H7 (cell line): ENCODE measurements at regions not wholly inside any gene's neighbourhood (a gene's known extent, or its start where the extent isn't known, plus 50 kb on each side); places are given as distances from the start of the nearest gene placed in this dataset.
"Not testable (repeated sequence)": the region's sequence is repeated elsewhere in the genome, so short reads cannot be mapped to it uniquely, and the experiment has no call there.

Experiments
- DNase-seq: peaks from one replicate; pipeline ENCODE4 v3.0.0; 2012
- H3K27me3 ChIP-seq: 2 replicates; pipeline ENCODE4 v1.6.0; 2011; ENCODE audit warnings: mild to moderate bottlenecking, low read length; ENCODE audit not compliant: control insufficient read depth, insufficient read depth
- H3K36me3 ChIP-seq: replicated peaks from 2 replicates; pipeline ENCODE4 v1.5.1; 2011; ENCODE audit warnings: low read length; ENCODE audit not compliant: control insufficient read depth, insufficient read depth
- H3K4me3 ChIP-seq: 2 replicates; pipeline ENCODE4 v1.5.1; 2011; ENCODE audit warnings: low read depth, mild to moderate bottlenecking, control low read depth, low read length, moderate library complexity; ENCODE audit not compliant: insufficient read depth

DNA sequence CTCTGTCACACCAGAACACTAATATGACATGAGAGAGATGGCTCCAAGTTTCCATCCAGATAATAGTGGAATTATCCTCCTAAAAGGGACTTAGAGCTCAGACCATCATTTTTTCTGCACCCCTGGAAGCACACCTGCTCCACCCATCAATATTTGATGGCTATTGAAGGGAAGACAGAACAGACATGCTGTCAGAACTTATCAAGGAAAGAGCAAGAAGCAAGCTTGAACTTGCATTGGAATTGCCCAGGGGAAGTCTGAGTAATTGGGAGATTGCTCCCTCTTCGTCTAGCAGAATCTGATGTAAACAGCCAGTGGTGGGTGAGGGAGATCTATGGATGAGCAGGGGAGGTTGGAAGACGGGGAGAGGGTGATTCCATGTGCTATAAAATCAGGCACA is 874.4 kb upstream of the TENM4 start:
- no peak for DNase-seq
- Histone ChIP-seq H3K27me3 (peaks cover 2% of the 10 kb centered on the region; the same call in 1 of the 2 replicates), H3K36me3 (no peaks in the 10 kb centered on the region), H3K4me3 (no peak overlapping the region)

DNA sequence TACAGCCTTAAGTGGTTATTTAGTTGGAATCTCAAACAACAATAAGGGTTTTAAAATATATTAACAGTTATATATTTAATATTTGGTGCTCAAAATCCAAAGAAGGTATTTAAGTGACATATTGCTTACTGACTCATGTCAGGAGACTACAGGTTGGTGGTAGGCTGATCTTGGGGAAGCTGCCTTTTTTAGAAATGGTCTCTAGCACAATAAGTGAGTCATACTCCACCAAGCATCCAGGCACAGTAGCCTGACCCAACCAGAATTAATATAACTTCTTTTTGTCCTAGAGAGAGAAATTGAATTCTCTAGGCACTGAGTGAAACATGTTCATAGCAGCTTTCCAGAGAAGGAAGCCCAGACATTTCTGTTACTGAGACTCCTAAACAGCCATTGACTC is 868.5 kb upstream of the TENM4 start:
- Histone ChIP-seq H3K27me3 (no peaks in the 10 kb centered on the region), H3K36me3 (no peaks in the 10 kb centered on the region), H3K4me3 (no peak overlapping the region)
- no peak for DNase-seq

DNA sequence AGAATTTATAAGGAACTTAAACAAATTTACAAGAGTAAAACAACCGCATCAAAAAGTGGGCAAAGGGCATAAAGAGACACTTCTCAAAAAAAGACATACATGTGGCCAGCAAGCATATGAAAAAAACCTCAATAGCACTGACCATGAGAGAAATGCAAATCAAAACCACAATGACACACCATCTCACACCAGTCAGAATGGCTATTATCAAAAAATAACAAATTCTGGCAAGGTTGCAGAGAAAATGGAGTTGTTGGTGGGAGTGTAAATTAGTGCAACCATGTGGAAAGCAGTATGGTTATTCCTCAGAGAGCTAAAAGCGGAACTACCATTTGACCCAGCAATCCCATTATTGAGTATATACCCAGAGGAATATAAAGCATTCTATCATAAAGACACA is 866.8 kb upstream of the TENM4 start:
- Histone ChIP-seq H3K36me3 (no peaks in the 10 kb centered on the region), H3K4me3 (no peak overlapping the region), H3K27me3 (no peaks in the 10 kb centered on the region)
- DNase-seq, result no peak

DNA sequence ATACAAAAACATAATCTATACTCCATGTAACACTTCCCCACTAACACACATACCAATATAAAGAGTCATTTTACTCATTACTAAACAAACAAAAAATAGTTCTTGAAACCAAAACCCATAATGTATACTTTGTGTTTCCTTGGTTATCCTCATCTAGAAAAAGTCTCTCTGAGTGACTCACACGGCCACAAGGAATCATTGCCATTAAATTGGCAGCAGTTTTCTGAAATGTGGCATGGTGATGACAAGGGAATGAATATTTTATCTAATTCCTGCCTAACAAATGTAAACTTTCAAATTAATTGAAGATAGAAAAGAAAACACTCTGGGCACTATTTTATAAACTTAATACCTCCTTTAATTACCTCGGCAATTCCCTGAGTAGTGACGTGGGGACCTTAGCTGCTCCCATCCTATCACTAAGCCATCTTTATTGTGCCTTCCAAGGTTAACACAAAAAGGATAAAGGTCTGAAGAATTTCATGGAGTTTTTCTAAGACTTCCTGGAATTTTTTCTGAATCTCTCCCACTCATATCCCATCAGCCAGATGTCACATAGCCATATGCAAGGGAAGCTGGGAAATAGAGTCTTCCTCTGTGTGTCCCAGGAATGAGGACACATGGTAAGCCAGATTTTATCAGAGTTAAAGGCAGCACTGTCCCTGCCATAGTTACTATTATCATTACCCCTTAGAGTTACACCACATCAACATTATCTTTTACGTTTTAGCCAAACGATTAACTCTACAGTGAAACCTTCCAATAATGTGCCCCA is 857.2 kb upstream of the TENM4 start:
- H3K36me3 ChIP-seq, result no peaks in the 10 kb centered on the region
- H3K4me3 ChIP-seq, result no peak overlapping the region
- no peaks in the 10 kb centered on the region for H3K27me3 ChIP-seq
- DNase-seq, result no peak

GRCh38 chr11:80293293-80293692 is 852.5 kb upstream of the TENM4 start:
- H3K36me3 ChIP-seq, result no peaks in the 10 kb centered on the region
- H3K4me3 ChIP-seq, result no peak overlapping the region
- DNase-seq, result no peak
- H3K27me3 ChIP-seq, result no peaks in the 10 kb centered on the region

DNA sequence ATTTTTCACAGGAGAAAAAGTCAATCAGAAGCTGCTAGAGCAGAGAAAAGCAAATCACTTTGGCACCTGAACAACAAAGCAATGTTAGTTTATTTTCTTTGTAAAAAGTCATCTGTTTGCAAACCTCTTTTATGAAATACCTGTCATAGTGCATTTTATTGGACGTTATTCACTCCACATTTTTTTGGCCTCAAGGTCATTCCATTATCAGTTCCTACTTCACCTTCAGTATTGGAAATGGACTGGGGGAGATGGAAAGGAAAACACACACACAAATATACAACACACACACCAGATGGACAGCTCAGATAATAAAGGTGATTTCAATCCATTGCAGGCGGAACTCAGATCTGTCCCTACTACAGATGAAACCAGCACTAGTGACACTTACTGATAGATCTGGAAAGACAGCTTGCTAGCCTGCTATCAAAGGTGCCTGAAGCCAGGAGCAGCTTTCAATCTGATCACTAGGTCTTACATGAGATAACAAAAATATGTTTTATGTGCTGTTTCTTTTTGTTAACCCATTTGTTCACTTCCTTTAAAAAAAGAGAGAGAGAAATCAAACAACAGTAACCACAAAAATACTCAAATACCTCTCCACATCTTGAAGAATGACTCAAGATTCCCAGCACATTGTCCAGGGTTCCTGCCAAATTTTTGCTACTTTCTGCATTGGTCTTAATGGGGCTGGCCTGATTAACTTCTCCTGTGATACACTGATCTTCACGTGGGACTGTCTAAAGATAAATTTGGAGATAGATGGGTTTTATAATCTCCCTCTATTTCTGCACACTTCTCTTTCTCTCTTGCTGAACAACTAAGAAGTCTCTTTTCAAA is 844.3 kb upstream of the TENM4 start:
- Histone ChIP-seq H3K27me3 (no peaks in the 10 kb centered on the region), H3K36me3 (no peaks in the 10 kb centered on the region), H3K4me3 (no peak overlapping the region)
- DNase-seq, result no peak

- no peaks in the 10 kb centered on the region for H3K36me3 ChIP-seq
- no peaks in the 10 kb centered on the region for H3K27me3 ChIP-seq
- H3K4me3 ChIP-seq, result no peak overlapping the region
- no peak for DNase-seq
Observed at GRCh38 chr11:80282643-80283042, 841.8 kb upstream of the TENM4 start.

GRCh38 chr11:80281194-80281593 is 840.4 kb upstream of the TENM4 start:
- no peaks in the 10 kb centered on the region for H3K27me3 ChIP-seq
- H3K4me3 ChIP-seq, result no peak overlapping the region
- no peaks in the 10 kb centered on the region for H3K36me3 ChIP-seq
- no peak for DNase-seq

GRCh38 chr11:80280737-80281136 is 839.9 kb upstream of the TENM4 start:
- H3K4me3 ChIP-seq, result no peak overlapping the region
- no peaks in the 10 kb centered on the region for H3K36me3 ChIP-seq
- no peak for DNase-seq
- no peaks in the 10 kb centered on the region for H3K27me3 ChIP-seq

DNA sequence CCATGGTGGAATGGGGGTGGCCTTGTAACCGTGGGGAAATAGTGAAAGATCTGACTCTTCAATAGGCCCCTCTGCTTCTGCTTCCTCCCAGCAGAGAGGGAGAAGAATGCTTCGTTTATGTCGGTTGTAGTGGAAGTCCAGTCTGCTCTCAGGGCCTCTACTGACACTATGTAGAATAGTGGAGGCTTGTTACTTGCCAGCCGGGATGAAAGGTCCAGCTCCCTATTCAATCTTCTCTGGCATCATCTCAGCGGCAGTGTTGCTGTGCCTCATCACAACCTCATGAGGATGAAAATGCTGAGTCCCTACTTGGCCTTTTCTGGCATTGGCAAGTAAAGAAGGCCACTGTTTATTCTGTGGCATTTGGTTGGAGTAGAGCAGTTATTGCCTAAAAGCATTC is 820.9 kb upstream of the TENM4 start:
- DNase-seq, result no peak
- Histone ChIP-seq H3K4me3 (no peak overlapping the region), H3K27me3 (no peaks in the 10 kb centered on the region), H3K36me3 (no peaks in the 10 kb centered on the region)

DNA sequence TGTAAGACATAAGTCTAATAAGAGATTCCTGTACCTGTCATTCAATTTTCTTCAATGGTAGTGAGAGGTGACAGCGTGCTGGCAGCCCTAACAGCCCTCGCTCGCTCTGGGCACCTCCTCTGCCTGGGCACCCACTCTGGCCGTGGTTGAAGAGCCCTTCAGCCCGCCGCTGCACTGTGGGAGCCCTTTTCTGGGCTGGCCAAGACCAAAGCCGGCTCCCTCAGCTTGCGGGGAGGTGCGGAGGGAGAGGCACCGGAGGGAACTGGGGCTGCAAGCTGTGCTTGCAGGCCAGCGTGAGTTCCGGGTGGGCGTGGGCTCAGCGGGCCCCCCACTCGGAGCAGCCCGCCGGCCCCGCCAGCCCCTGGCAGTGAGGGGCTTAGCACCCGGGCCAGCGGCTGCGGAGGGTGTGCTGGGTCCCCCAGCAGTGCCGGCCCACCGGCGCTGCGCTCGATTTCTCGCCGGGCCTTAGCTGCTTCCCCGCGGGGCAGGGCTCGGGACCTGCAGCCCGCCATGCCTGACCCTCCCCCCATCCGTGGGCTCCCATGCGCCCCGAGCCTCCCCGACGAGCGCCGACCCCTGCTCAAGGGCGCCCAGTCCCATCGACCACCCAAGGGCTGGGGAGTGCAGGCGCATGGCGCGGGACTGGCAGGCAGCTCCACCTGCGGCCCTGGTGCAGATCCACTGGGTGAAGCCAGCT is 816.6 kb upstream of the TENM4 start:
- H3K27me3 ChIP-seq, DNase-seq, H3K36me3 ChIP-seq, H3K4me3 ChIP-seq: not testable (repeated sequence)

- DNase-seq, result peak; percentile 26
- H3K4me3 ChIP-seq, result no peak overlapping the region
- H3K27me3 ChIP-seq, result no peaks in the 10 kb centered on the region
- H3K36me3 ChIP-seq, result no peaks in the 10 kb centered on the region
Observed at GRCh38 chr11:80255021-80255420, 814.2 kb upstream of the TENM4 start.

GRCh38 chr11:80241766-80242165 is 800.9 kb upstream of the TENM4 start:
- Histone ChIP-seq H3K27me3 (no peaks in the 10 kb centered on the region), H3K36me3 (no peaks in the 10 kb centered on the region), H3K4me3 (no peak overlapping the region)
- no peak for DNase-seq

- no peak for DNase-seq
- Histone ChIP-seq H3K4me3 (no peak overlapping the region), H3K27me3 (no peaks in the 10 kb centered on the region), H3K36me3 (no peaks in the 10 kb centered on the region)
Observed at GRCh38 chr11:80240245-80240644, 799.4 kb upstream of the TENM4 start.

DNA sequence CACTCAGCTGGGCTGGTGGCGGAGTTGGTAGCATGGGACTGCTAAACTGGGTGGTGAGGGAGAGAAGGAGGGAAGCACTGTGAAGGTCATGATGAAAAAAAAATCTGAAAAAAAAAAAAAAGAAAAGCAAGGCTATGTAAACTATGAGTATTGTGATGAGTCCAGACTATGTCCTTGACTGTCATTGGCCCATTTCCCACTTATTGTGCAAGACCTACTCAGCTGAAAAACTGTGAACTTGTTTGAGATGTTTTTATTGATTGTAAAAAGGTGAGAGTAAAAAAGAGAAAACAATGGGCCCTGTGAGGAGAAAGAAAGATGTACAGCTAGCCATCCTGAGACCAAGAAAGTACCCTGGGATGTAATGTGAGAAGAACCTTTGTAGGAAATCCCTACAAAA is 798.4 kb upstream of the TENM4 start:
- Histone ChIP-seq H3K27me3 (no peaks in the 10 kb centered on the region), H3K4me3 (no peak overlapping the region), H3K36me3 (no peaks in the 10 kb centered on the region)
- DNase-seq, result no peak
